ENCODE measurements at regions not wholly inside any gene's neighbourhood (a gene's known extent, or its start where the extent isn't known, plus 50 kb on each side); places are given as distances from the start of the nearest gene placed in this dataset.

DNA sequence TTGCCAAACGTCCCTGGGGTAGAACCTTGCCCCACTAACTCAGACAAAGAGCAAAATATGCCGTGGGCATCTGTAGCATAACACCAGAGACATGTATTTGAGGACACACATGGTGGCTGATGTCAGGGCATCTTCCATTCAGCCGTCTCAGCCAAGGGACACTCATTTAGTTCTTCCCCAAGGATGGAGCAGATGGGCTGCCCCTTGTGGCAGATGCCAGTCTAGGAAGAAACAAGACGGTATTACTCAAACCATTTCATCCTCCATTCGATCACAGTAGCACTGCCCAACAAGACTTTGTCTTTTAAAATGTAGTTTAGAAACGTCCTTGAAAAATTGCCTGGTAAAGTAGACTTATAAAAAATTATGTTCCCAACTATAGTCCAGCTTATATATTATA, 937.6 kb upstream of the EEF2KMT start:
- no peak for DNase-seq (ENCODE audit: low spot score)
- Mint-ChIP-seq H3K36me3 (ENCODE audit: low read depth) (peaks cover 3% of the 10 kb centered on the region; the same call in 1 of the 3 replicates), H3K27ac (no peak overlapping the region), H3K4me1 (peaks cover 5% of the 10 kb centered on the region; the same call in 2 of the 3 replicates), H3K4me3 (no peak overlapping the region), H3K9me3 (peaks cover 1% of the 10 kb centered on the region; the same call in 2 of the 3 replicates), H3K27me3 (ENCODE audit: insufficient read depth, low read depth, poor library complexity) (peaks cover 5% of the 10 kb centered on the region)
- H3K4me2 ChIP-seq, result no peak overlapping the region
- no peaks in the 10 kb centered on the region for H3K27me3 ChIP-seq (ENCODE audit: insufficient read depth)
- no peaks in the 10 kb centered on the region for H3K79me2 ChIP-seq (replicated peaks; ENCODE audit: insufficient read depth)
- H3K27ac ChIP-seq (ENCODE audit: low read depth), result no peak overlapping the region
- H3K36me3 ChIP-seq (ENCODE audit: insufficient read depth), result no peaks in the 10 kb centered on the region
- H3K4me1 ChIP-seq (ENCODE audit: insufficient read depth), result no peaks in the 10 kb centered on the region
- H3K4me3 ChIP-seq, result no peak overlapping the region
- ATAC-seq, result no peak
- no peaks in the 10 kb centered on the region for H3F3A ChIP-seq (replicated peaks; ENCODE audit: low read depth)
- no peaks in the 10 kb centered on the region for H4K20me1 ChIP-seq (replicated peaks; ENCODE audit: insufficient read depth)
- TF ChIP-seq EZH2 (IDR thresholded peaks at IDR 0.05; ENCODE audit: low read depth, unreplicated experiment), result no peak
- no peak for TF ChIP-seq EZH2phosphoT487 (IDR thresholded peaks at IDR 0.05; ENCODE audit: unreplicated experiment)
- TF ChIP-seq, protein P1, sequence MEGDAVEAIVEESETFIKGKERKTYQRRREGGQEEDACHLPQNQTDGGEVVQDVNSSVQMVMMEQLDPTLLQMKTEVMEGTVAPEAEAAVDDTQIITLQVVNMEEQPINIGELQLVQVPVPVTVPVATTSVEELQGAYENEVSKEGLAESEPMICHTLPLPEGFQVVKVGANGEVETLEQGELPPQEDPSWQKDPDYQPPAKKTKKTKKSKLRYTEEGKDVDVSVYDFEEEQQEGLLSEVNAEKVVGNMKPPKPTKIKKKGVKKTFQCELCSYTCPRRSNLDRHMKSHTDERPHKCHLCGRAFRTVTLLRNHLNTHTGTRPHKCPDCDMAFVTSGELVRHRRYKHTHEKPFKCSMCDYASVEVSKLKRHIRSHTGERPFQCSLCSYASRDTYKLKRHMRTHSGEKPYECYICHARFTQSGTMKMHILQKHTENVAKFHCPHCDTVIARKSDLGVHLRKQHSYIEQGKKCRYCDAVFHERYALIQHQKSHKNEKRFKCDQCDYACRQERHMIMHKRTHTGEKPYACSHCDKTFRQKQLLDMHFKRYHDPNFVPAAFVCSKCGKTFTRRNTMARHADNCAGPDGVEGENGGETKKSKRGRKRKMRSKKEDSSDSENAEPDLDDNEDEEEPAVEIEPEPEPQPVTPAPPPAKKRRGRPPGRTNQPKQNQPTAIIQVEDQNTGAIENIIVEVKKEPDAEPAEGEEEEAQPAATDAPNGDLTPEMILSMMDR (conservative IDR thresholded peaks at IDR 0.05; ENCODE audit: low read depth in 2 of 2), result no peak; a peak in 2 of 4 replicates
- no peak for TF ChIP-seq ZNF462 (CRISPR knock-in tag; IDR thresholded peaks at IDR 0.05)
- TF ChIP-seq ZNF114 (CRISPR knock-in tag; IDR thresholded peaks at IDR 0.05), result no peak
- TF ChIP-seq ETS1 (IDR thresholded peaks at IDR 0.05), result no peak
- TF ChIP-seq CREB1 (CRISPR knock-in tag; IDR thresholded peaks at IDR 0.05; ENCODE audit: low read depth), result no peak
- no peak for TF ChIP-seq ZNF331 (CRISPR knock-in tag; IDR thresholded peaks at IDR 0.05; ENCODE audit: low read depth)
- H2AFZ ChIP-seq, result no peak overlapping the region
- H3K9me2 ChIP-seq (ENCODE audit: insufficient read depth), result no peaks in the 10 kb centered on the region
